Endodermal cell (in vitro differentiated cells): ENCODE measurements at regions not wholly inside any gene's neighbourhood (a gene's known extent, or its start where the extent isn't known, plus 50 kb on each side); places are given as distances from the start of the nearest gene placed in this dataset.

Experiments
- DNase-seq: peaks from one replicate; pipeline ENCODE4 v3.0.0-alpha.2; 2017
- H3K27ac ChIP-seq: 2 replicates; pipeline ENCODE4 v1.5.1; 2013; ENCODE audit warnings: mild to moderate bottlenecking, low read depth, low read length, moderate library complexity
- H3K27me3 ChIP-seq: 2 replicates; pipeline ENCODE4 v1.6.1; 2013; ENCODE audit warnings: mild to moderate bottlenecking, low read length, moderate library complexity; ENCODE audit not compliant: insufficient read depth, control insufficient read depth, poor library complexity, severe bottlenecking
- H3K36me3 ChIP-seq: 2 replicates; pipeline ENCODE4 v1.7.0; 2013; ENCODE audit warnings: mild to moderate bottlenecking, low read length, moderate library complexity; ENCODE audit not compliant: control insufficient read depth, insufficient read depth
- H3K4me1 ChIP-seq: one replicate; pipeline ENCODE4 v1.7.0; 2013; ENCODE audit warnings: low read length; ENCODE audit not compliant: control insufficient read depth, insufficient read depth
- H3K4me3 ChIP-seq: 2 replicates; pipeline ENCODE4 v1.5.1; 2013; ENCODE audit warnings: mild to moderate bottlenecking, low read length, moderate library complexity
- H3K9ac ChIP-seq: 2 replicates; pipeline ENCODE4 v1.6.1; 2013; ENCODE audit warnings: mild to moderate bottlenecking, low read length, moderate library complexity; ENCODE audit not compliant: poor library complexity, severe bottlenecking; ENCODE audit errors: extremely low read depth
- H3K9me3 ChIP-seq: 2 replicates; pipeline ENCODE4 v1.6.1; 2013; ENCODE audit warnings: mild to moderate bottlenecking, low read length, moderate library complexity; ENCODE audit not compliant: control insufficient read depth
- H3K27ac Mint-ChIP-seq: 2 replicates; pipeline ENCODE4 v1.8.0; 2020; ENCODE audit warnings: mixed read lengths
- H3K27me3 Mint-ChIP-seq: 2 replicates; pipeline ENCODE4 v1.8.0; 2021; ENCODE audit warnings: mild to moderate bottlenecking, mixed read lengths; ENCODE audit not compliant: insufficient read depth
- H3K36me3 Mint-ChIP-seq: 2 replicates; pipeline ENCODE4 v1.8.0; 2020; ENCODE audit warnings: low read depth, mixed read lengths
- H3K4me1 Mint-ChIP-seq: 2 replicates; pipeline ENCODE4 v1.8.0; 2020; ENCODE audit warnings: mixed read lengths
- H3K4me3 Mint-ChIP-seq: 2 replicates; pipeline ENCODE4 v1.8.0; 2020; ENCODE audit warnings: mild to moderate bottlenecking, moderate library complexity, mixed read lengths
- H3K9me3 Mint-ChIP-seq: 2 replicates; pipeline ENCODE4 v1.8.0; 2020; ENCODE audit warnings: mild to moderate bottlenecking, mixed read lengths
- WGBS, 2 experiments: methylation state at CpG; one replicate each; pipeline versions ENCODE4 v1.1.5 to v1.1.7; 2013; ENCODE audit warnings: missing lambda C conversion rate in 2 of 2, mixed read lengths in 1 of 2; ENCODE audit not compliant: insufficient coverage in 1 of 2, insufficient read length in 1 of 2; 5-methylcytosine and 5-hydroxymethylcytosine counted together
- TF ChIP-seq, protein P1 (sequence below): fragments of 200-600 bp; sonication (generic); conservative IDR thresholded peaks from 2 replicates; pipeline ENCODE4 v1.5.0; 2021; ENCODE audit warnings: antibody characterized with exemption, mild to moderate bottlenecking

DNA sequence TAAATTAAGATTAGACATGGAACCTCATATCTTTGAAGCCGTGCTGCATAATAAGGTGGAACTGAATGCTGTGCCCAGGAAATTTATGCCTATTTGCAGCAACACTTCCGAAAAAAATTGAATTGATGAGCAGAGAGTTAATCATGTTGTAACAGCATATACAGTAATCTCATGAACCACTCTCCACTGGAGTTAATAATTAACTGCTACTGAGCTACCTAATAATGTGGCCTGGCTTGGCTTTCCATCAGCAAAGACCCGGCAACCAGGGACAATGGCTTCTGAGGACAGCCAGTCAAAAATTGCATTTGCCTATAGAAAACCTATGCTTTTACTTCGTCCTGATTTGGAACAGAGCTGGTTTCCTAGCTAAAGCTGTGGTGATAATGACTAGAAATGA, 63.8 kb upstream of the GATB start:
- H3K4me1 ChIP-seq = no peaks in the 10 kb centered on the region
- DNase-seq = no peak
- H3K4me3 ChIP-seq = no peak overlapping the region
- no peak overlapping the region for H3K27ac ChIP-seq
- 83 to 93% methylated on average over 3 to 4 of the region's 4 CpGs for WGBS, 2 experiments
- H3K27me3 ChIP-seq = no peaks in the 10 kb centered on the region
- Mint-ChIP-seq H3K9me3 (peaks cover 4% of the 10 kb centered on the region), H3K36me3 (no peaks in the 10 kb centered on the region), H3K4me3 (no peak overlapping the region), H3K4me1 (no peaks in the 10 kb centered on the region), H3K27ac (no peak overlapping the region), H3K27me3 (no peaks in the 10 kb centered on the region)
- no peak overlapping the region for H3K9ac ChIP-seq
- H3K36me3 ChIP-seq = no peaks in the 10 kb centered on the region
- TF ChIP-seq, protein P1, sequence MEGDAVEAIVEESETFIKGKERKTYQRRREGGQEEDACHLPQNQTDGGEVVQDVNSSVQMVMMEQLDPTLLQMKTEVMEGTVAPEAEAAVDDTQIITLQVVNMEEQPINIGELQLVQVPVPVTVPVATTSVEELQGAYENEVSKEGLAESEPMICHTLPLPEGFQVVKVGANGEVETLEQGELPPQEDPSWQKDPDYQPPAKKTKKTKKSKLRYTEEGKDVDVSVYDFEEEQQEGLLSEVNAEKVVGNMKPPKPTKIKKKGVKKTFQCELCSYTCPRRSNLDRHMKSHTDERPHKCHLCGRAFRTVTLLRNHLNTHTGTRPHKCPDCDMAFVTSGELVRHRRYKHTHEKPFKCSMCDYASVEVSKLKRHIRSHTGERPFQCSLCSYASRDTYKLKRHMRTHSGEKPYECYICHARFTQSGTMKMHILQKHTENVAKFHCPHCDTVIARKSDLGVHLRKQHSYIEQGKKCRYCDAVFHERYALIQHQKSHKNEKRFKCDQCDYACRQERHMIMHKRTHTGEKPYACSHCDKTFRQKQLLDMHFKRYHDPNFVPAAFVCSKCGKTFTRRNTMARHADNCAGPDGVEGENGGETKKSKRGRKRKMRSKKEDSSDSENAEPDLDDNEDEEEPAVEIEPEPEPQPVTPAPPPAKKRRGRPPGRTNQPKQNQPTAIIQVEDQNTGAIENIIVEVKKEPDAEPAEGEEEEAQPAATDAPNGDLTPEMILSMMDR = no peak
- no peaks in the 10 kb centered on the region for H3K9me3 ChIP-seq

DNA sequence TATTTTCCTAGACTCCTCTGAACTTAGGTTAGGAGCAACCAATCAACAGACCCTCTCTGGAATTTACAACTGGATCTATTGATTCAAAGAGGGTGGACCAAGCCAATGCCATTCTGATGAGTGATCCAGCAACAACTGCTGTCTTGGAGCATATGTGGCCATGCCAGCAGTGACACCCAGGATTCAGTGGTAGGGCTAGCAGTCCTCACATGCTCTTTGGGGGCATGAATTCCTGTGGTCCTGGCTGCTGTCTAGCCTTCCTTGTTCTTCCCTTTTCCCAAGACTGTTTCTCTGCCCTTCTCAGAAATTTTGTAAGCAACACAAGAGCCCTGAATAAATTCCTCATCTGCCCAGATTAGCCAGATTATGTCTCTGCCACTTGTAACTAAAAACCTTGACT, 61.5 kb upstream of the GATB start:
- no peaks in the 10 kb centered on the region for H3K36me3 Mint-ChIP-seq
- H3K4me1 Mint-ChIP-seq = no peaks in the 10 kb centered on the region
- TF ChIP-seq, protein P1 = no peak
- H3K4me1 ChIP-seq = no peaks in the 10 kb centered on the region
- peaks cover 9% of the 10 kb centered on the region for H3K9me3 Mint-ChIP-seq
- no peak overlapping the region for H3K4me3 ChIP-seq
- H3K36me3 ChIP-seq = no peaks in the 10 kb centered on the region
- H3K9me3 ChIP-seq = no peaks in the 10 kb centered on the region
- no peaks in the 10 kb centered on the region for H3K27me3 Mint-ChIP-seq
- H3K27ac Mint-ChIP-seq = no peak overlapping the region
- no peak for DNase-seq
- no peak overlapping the region for H3K4me3 Mint-ChIP-seq
- H3K27ac ChIP-seq = no peak overlapping the region
- no peak overlapping the region for H3K9ac ChIP-seq
- no peaks in the 10 kb centered on the region for H3K27me3 ChIP-seq

DNA sequence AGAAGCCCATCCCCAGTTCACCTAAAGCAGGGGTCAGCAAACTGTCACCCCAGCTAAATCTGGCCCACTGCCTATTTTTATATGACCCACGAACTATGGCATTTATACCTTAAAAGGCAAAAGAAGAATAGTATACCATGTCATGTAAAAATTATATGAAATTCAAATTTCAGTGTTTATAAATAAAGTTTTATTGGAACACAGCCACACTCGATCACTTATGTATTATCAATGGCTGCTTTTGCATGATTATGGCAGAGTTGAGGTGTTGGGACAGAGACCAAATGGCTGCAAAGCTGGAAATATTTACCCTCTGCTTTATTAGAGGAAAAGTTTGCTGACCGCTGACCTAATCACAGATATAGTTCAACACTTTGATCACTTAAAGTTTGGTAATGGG, 59.2 kb upstream of the GATB start:
- H3K36me3 ChIP-seq = no peaks in the 10 kb centered on the region
- H3K9ac ChIP-seq = no peak overlapping the region
- Mint-ChIP-seq H3K36me3 (peaks cover 7% of the 10 kb centered on the region), H3K4me1 (no peaks in the 10 kb centered on the region), H3K27me3 (no peaks in the 10 kb centered on the region), H3K9me3 (peaks cover 9% of the 10 kb centered on the region), H3K27ac (no peak overlapping the region), H3K4me3 (no peak overlapping the region)
- H3K4me3 ChIP-seq = no peak overlapping the region
- H3K27ac ChIP-seq = no peak overlapping the region
- H3K9me3 ChIP-seq = no peaks in the 10 kb centered on the region
- WGBS, 2 experiments = 95% methylated on average over 2 of the region's 3 CpGs; no CpG with 5 or more reads in 1 of the 2 experiments
- H3K4me1 ChIP-seq = no peaks in the 10 kb centered on the region
- no peaks in the 10 kb centered on the region for H3K27me3 ChIP-seq
- DNase-seq = no peak
- TF ChIP-seq, protein P1 = no peak
